K562 (cell line): ENCODE measurements at regions not wholly inside any gene's neighbourhood (a gene's known extent, or its start where the extent isn't known, plus 50 kb on each side); places are given as distances from the start of the nearest gene placed in this dataset.

Experiments used
- ATAC-seq: fragments of 200-7000 bp; cut with Tn5 transposase; 3 replicates; pipeline ENCODE4 v1.9.1; 2020; ENCODE audit warnings: moderate library complexity
- BruUV-seq: library from RNA; stranded (reverse); fragments of 400-500 nt; replicated peaks from 2 replicates; lab custom pipeline; 2021; lab: Mats Ljungman, UMichigan
- CTCF ChIA-PET: fragments of 300-600 bp; formaldehyde crosslinking; extraction: SDS; loops from one replicate; lab custom pipeline; 2021; ENCODE audit warnings: low intra/inter-chr PET ratio; lab: Yijun Ruan, JAX
- POLR2A ChIA-PET: fragments of 300-600, 350-650 bp; sonication (Branson Sonifier 250); formaldehyde crosslinking; extraction: SDS; loops from one replicate; lab custom pipeline; 2021; ENCODE audit warnings: antibody characterized with exemption, inconsistent platforms; lab: Yijun Ruan, JAX
- DNase-seq, 4 experiments: peaks; one replicate each; pipeline versions ENCODE4 v3.0.0 to v3.0.0-alpha.2; 2011 to 2018; ENCODE audit warnings: low spot score in 3 of 4, mixed read lengths in 3 of 4; ENCODE audit errors: extremely low read depth in 1 of 4
- FAIRE-seq: peaks from 2 replicates; lab custom pipeline; 2011; peaks lifted over from hg19 to GRCh38; lab: Jason Lieb, UNC
- H2AFZ ChIP-seq: 2 replicates; pipeline ENCODE4 v1.6.0; 2011; ENCODE audit warnings: low read depth, low read length, control low read depth, inconsistent platforms
- H3K27ac ChIP-seq: fragments of 200-600 bp; 3 replicates; pipeline ENCODE4 v1.8.0; 2011; ENCODE audit warnings: low read depth, mild to moderate bottlenecking, control low read depth, inconsistent platforms, low read length, moderate library complexity, mixed read lengths; ENCODE audit errors: extremely low read depth
- H3K27me3 ChIP-seq, 2 experiments: fragments of 300-600 bp in 1 of 2; 2 replicates in 1 of 2; 3 replicates in 1 of 2; pipeline versions ENCODE4 v1.6.0 to v1.8.0; 2011; ENCODE audit warnings: inconsistent platforms in 2 of 2, low read length in 2 of 2, mild to moderate bottlenecking in 1 of 2, mixed read lengths in 1 of 2, moderate library complexity in 1 of 2; ENCODE audit not compliant: control insufficient read depth in 2 of 2, insufficient read depth in 2 of 2
- H3K36me3 ChIP-seq: fragments of 300-600 bp; 3 replicates; pipeline ENCODE4 v1.8.0; 2011; ENCODE audit warnings: mild to moderate bottlenecking, low read length, inconsistent platforms; ENCODE audit not compliant: control insufficient read depth, insufficient read depth
- H3K4me1 ChIP-seq, 2 experiments: fragments of 200-600 bp in 1 of 2; replicated peaks in 1 of 2; 2 replicates in 1 of 2; 3 replicates in 1 of 2; pipeline versions ENCODE4 v1.5.1 to v1.8.0; 2011; ENCODE audit warnings: inconsistent platforms in 2 of 2, low read length in 2 of 2, mild to moderate bottlenecking in 1 of 2, mixed read lengths in 1 of 2, moderate library complexity in 1 of 2; ENCODE audit not compliant: control insufficient read depth in 2 of 2, insufficient read depth in 2 of 2
- H3K4me2 ChIP-seq: 2 replicates; pipeline ENCODE4 v1.6.1; 2011; ENCODE audit warnings: low read length, control low read depth, inconsistent platforms, mixed read lengths; ENCODE audit not compliant: insufficient read depth
- H3K4me3 ChIP-seq: fragments of 200-600 bp; sonication (generic), shearing (Covaris generic); 2 replicates; pipeline ENCODE4 v1.5.1; 2016; ENCODE audit warnings: control low read depth, inconsistent platforms
- H3K79me2 ChIP-seq: fragments of 200-600 bp; 3 replicates; pipeline ENCODE4 v1.8.0; 2011; ENCODE audit warnings: low read length, inconsistent platforms; ENCODE audit not compliant: control insufficient read depth, insufficient read depth
- H3K9ac ChIP-seq, 2 experiments: 2 replicates each; pipeline versions ENCODE4 v1.6.0 to v1.6.1; 2011; ENCODE audit warnings: low read depth in 2 of 2, low read length in 2 of 2, control low read depth in 1 of 2, inconsistent platforms in 1 of 2, mild to moderate bottlenecking in 1 of 2, mixed read lengths in 1 of 2; ENCODE audit not compliant: insufficient read depth in 1 of 2
- H3K9me1 ChIP-seq: one replicate; pipeline ENCODE4 v1.6.0; 2011; ENCODE audit warnings: inconsistent platforms, mild to moderate bottlenecking, low read length, moderate library complexity; ENCODE audit not compliant: control insufficient read depth, insufficient read depth
- H3K9me3 ChIP-seq: replicated peaks from 2 replicates; pipeline ENCODE4 v1.5.1; 2011; ENCODE audit warnings: low read depth, low read length, inconsistent platforms; ENCODE audit not compliant: control insufficient read depth, insufficient read depth
- H4K20me1 ChIP-seq: replicated peaks from 2 replicates; pipeline ENCODE4 v1.6.1; 2011; ENCODE audit warnings: low read length, inconsistent platforms, mixed read lengths; ENCODE audit not compliant: control insufficient read depth, insufficient read depth
- BCL6 ChIP-seq: fragments of 250-450 bp; sonication (Bioruptor Pico); IDR thresholded peaks from 2 replicates; pipeline ENCODE4 v1.4.0; 2020
- KLF13 ChIP-seq: fragments of 450-650 bp; IDR thresholded peaks from 2 replicates; pipeline ENCODE4 v1.6.1; 2016; ENCODE audit warnings: missing genetic modification characterization, low read depth, mild to moderate bottlenecking, missing compliant biosample characterization, moderate library complexity, borderline replicate concordance
- NCOA4 ChIP-seq: fragments of 450-650 bp; IDR thresholded peaks from 2 replicates; pipeline ENCODE4 v1.6.1; 2018; ENCODE audit warnings: mild to moderate bottlenecking; ENCODE audit not compliant: partially characterized antibody
- RBM14 ChIP-seq: fragments of 200-400 bp; formaldehyde crosslinking; IDR thresholded peaks from 2 replicates; pipeline ENCODE4 v1.6.1; 2018; ENCODE audit warnings: low read depth, mild to moderate bottlenecking, low read length, moderate library complexity, borderline replicate concordance; ENCODE audit not compliant: insufficient read depth
- RUNX1 ChIP-seq: sonication (generic); IDR thresholded peaks from 2 replicates; pipeline ENCODE4 v1.6.1; 2016; ENCODE audit warnings: antibody characterized with exemption, low read depth
- SP2 ChIP-seq: IDR thresholded peaks from 2 replicates; pipeline ENCODE4 v1.6.1; 2011; ENCODE audit warnings: mild to moderate bottlenecking, low read depth, low read length, moderate library complexity; ENCODE audit not compliant: poor library complexity, severe bottlenecking; ENCODE audit errors: extremely low read depth
- ZFX ChIP-seq: sonication (generic); formaldehyde crosslinking; IDR thresholded peaks from 2 replicates; pipeline ENCODE4 v1.8.0; 2022; ENCODE audit warnings: mild to moderate bottlenecking, missing genetic modification reagents, moderate library complexity
- ZNF263 ChIP-seq: sonication (generic); formaldehyde crosslinking; IDR thresholded peaks from 2 replicates; pipeline ENCODE4 v1.8.0; 2022; ENCODE audit warnings: mild to moderate bottlenecking, missing genetic modification reagents, borderline replicate concordance
- ZNF280B ChIP-seq: fragments of 250-450 bp; sonication (Bioruptor Pico); IDR thresholded peaks from 2 replicates; pipeline ENCODE4 v1.5.1; 2021; ENCODE audit warnings: mild to moderate bottlenecking
- ZNF699 ChIP-seq: fragments of 250-450 bp; sonication (Bioruptor Pico); IDR thresholded peaks from 2 replicates; pipeline ENCODE4 v1.8.0; 2021; ENCODE audit warnings: mild to moderate bottlenecking, moderate library complexity; ENCODE audit not compliant: insufficient replicate concordance
- WGBS: fragments of 100-300 bp; shearing (Covaris generic); methylation state at CpG from one replicate; pipeline ENCODE4 v1.1.6; 2016; ENCODE audit warnings: low coverage, mixed read lengths; ENCODE audit not compliant: insufficient coverage; ENCODE audit errors: missing lambda C conversion rate; 5-methylcytosine and 5-hydroxymethylcytosine counted together
- in situ Hi-C: fragments of 300-500 bp; cut with MboI; formaldehyde crosslinking; loops from 4 replicates; pipeline ENCODE4 v1.15.0; 2018; ENCODE audit warnings: inconsistent platforms, mixed read lengths
- intact Hi-C: fragments of 100-400 bp; cut with micrococcal nuclease; formaldehyde crosslinking; loops from 2 replicates; pipeline ENCODE4 v1.14.2; 2022

DNA sequence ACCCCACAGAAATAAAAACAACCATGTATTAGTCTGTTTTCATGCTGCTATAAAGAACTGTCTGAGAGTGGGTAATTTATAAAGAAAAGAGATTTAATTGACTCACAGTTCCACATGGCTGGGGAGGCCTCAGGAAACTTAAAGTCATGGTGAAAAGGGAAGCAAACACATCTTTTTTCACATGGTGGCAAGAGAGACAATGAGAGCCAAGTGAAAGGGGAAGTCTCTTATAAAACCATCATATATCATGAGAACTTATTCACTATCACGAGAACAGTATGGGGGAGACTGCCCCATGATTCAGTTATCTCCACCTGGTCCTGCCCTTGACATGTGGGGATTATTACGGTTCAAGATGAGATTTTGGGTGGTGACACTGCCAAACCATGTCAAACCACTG lies 141.5 kb downstream of the ZMAT3 start:
- POLR2A ChIA-PET: no interaction called here
- Histone ChIP-seq H3K9ac (no peak overlapping the region), H3K27ac (no peak overlapping the region), H4K20me1 (no peaks in the 10 kb centered on the region), H3K4me3 (no peak overlapping the region), H3K27me3 (no peaks in the 10 kb centered on the region), H3K4me2 (no peak overlapping the region), H2AFZ (no peak overlapping the region), H3K36me3 (no peaks in the 10 kb centered on the region), H3K4me1 (no peaks in the 10 kb centered on the region), H3K79me2 (no peaks in the 10 kb centered on the region), H3K9me3 (no peaks in the 10 kb centered on the region), H3K9me1 (no peaks in the 10 kb centered on the region)
- WGBS: 0% methylated on average over 2 of the region's 2 CpGs
- BruUV-seq: no TSS peak
- DNase-seq (no peak), ATAC-seq (no peak), FAIRE-seq (no peak)
- in situ Hi-C loops: no loop called here
- intact Hi-C loops: no loop called here
- CTCF ChIA-PET: no interaction called here
- TF ChIP-seq NCOA4 (no peak), ZNF280B (CRISPR knock-in tag) (no peak), ZNF263 (no peak), SP2 (no peak), BCL6 (CRISPR knock-in tag) (no peak), KLF13 (tag) (no peak), RBM14 (no peak), ZNF699 (CRISPR knock-in tag) (no peak), RUNX1 (no peak), ZFX (CRISPR knock-in tag) (no peak)
